Astrocyte (in vitro differentiated cells and primary cell): ENCODE measurements at regions not wholly inside any gene's neighbourhood (a gene's known extent, or its start where the extent isn't known, plus 50 kb on each side); places are given as distances from the start of the nearest gene placed in this dataset.

Experiments
- EZH2 ChIP-seq: IDR thresholded peaks from 2 replicates; pipeline ENCODE4 v1.6.1; 2012; ENCODE audit warnings: mild to moderate bottlenecking, low read length, inconsistent platforms; ENCODE audit not compliant: insufficient read depth
- TF ChIP-seq, protein P1 (sequence below): IDR thresholded peaks from 2 replicates; pipeline ENCODE4 v1.5.1; 2011; ENCODE audit warnings: low read depth, mild to moderate bottlenecking, inconsistent platforms, low read length, moderate library complexity; ENCODE audit not compliant: insufficient read depth

DNA sequence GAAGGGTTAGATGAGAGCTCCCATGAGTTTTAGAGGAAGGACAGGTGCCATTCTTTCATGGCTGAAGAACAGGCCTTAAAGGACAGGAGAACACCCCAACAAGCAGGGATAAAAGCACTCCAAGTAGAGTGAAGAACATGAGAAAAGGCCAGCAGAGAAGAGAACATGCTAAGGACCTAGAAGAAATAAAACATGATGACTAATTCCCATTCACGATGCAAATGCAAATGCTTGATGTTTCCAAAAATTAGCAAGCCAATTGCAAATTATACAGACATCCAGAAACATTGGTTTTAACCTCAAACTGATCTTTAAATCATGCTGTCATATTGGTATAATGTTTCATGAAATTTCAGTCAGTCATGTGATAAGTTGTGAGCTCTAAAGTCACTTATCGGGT, 241.7 kb downstream of the CNTN3 start:
- TF ChIP-seq, protein P1, sequence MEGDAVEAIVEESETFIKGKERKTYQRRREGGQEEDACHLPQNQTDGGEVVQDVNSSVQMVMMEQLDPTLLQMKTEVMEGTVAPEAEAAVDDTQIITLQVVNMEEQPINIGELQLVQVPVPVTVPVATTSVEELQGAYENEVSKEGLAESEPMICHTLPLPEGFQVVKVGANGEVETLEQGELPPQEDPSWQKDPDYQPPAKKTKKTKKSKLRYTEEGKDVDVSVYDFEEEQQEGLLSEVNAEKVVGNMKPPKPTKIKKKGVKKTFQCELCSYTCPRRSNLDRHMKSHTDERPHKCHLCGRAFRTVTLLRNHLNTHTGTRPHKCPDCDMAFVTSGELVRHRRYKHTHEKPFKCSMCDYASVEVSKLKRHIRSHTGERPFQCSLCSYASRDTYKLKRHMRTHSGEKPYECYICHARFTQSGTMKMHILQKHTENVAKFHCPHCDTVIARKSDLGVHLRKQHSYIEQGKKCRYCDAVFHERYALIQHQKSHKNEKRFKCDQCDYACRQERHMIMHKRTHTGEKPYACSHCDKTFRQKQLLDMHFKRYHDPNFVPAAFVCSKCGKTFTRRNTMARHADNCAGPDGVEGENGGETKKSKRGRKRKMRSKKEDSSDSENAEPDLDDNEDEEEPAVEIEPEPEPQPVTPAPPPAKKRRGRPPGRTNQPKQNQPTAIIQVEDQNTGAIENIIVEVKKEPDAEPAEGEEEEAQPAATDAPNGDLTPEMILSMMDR = no peak
- no peak for TF ChIP-seq EZH2
